HEK293T (cell line): ENCODE measurements at regions not wholly inside any gene's neighbourhood (a gene's known extent, or its start where the extent isn't known, plus 50 kb on each side); places are given as distances from the start of the nearest gene placed in this dataset.

ENCODE experiments used
- ARNT ChIP-seq: fragments of 450-650 bp; IDR thresholded peaks from 2 replicates; pipeline ENCODE4 v1.6.1; 2017; ENCODE audit warnings: mild to moderate bottlenecking
- BHLHE40 ChIP-seq: fragments of 450-650 bp; IDR thresholded peaks from 2 replicates; pipeline ENCODE4 v1.6.1; 2016; ENCODE audit warnings: mild to moderate bottlenecking, moderate library complexity, borderline replicate concordance
- CTBP1 ChIP-seq: fragments of 450-650 bp; IDR thresholded peaks from 2 replicates; pipeline ENCODE4 v1.6.1; 2016; ENCODE audit warnings: borderline replicate concordance
- FOXA1 ChIP-seq: fragments of 450-650 bp; IDR thresholded peaks from 2 replicates; pipeline ENCODE4 v1.6.1; 2016; ENCODE audit warnings: mild to moderate bottlenecking
- FOXM1 ChIP-seq: fragments of 450-650 bp; IDR thresholded peaks from 2 replicates; pipeline ENCODE4 v1.6.1; 2017; ENCODE audit warnings: mild to moderate bottlenecking, borderline replicate concordance
- L3MBTL2 ChIP-seq: fragments of 450-650 bp; conservative IDR thresholded peaks from 2 replicates; pipeline ENCODE4 v1.6.1; 2016; ENCODE audit warnings: mild to moderate bottlenecking
- NFRKB ChIP-seq: fragments of 450-650 bp; IDR thresholded peaks from 2 replicates; pipeline ENCODE4 v1.6.1; 2016; ENCODE audit warnings: mild to moderate bottlenecking, moderate library complexity
- PKNOX1 ChIP-seq: fragments of 450-650 bp; IDR thresholded peaks from 2 replicates; pipeline ENCODE4 v1.6.1; 2016
- SP1 ChIP-seq: fragments of 450-650 bp; IDR thresholded peaks from 2 replicates; pipeline ENCODE4 v1.6.1; 2017
- TARDBP ChIP-seq: fragments of 450-650 bp; IDR thresholded peaks from 2 replicates; pipeline ENCODE4 v1.6.1; 2016
- ZNF384 ChIP-seq: fragments of 450-650 bp; IDR thresholded peaks from 2 replicates; pipeline ENCODE4 v1.6.1; 2016

GRCh38 chr6:8889514-8889913 lies 454.2 kb upstream of the SLC35B3 start:
- TF ChIP-seq CTBP1 (no peak), TARDBP (no peak), SP1 (no peak), BHLHE40 (no peak), L3MBTL2 (no peak), PKNOX1 (no peak), ZNF384 (no peak), FOXM1 (no peak), FOXA1 (no peak), NFRKB (no peak), ARNT (no peak)
